ENCODE measurements at regions not wholly inside any gene's neighbourhood (a gene's known extent, or its start where the extent isn't known, plus 50 kb on each side); places are given as distances from the start of the nearest gene placed in this dataset.

DNA sequence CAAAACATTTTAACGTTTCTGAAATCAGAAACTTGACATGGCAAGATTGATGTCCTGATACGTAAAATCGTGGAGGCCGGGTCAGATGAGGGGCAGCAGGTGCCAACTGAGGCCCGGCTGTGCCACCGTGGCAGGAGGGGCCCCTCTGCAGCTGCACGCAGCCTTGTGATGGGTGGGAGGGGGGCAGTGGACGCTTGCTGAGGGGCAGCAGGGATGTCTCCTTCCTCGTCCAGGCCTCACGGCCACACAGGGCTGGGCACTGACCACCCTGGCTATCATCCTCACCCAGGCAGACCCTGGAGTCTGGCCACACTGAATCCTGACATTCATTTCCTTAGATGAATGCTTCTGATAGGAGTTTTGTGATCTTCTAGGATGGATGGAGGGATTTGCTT is 114.7 kb downstream of the ERMARD start:
- TF ChIP-seq YY1 (IDR thresholded peaks at IDR 0.05; ENCODE audit: insufficient read depth, insufficient read length) (no peak), SUZ12 (IDR thresholded peaks at IDR 0.05; ENCODE audit: extremely low read depth, insufficient read depth, insufficient read length) (no peak)

Measured in NT2/D1 (cell line).